Adipocyte (in vitro differentiated cells): ENCODE measurements at regions not wholly inside any gene's neighbourhood (a gene's known extent, or its start where the extent isn't known, plus 50 kb on each side); places are given as distances from the start of the nearest gene placed in this dataset.
"Not testable (repeated sequence)": the region's sequence is repeated elsewhere in the genome, so short reads cannot be mapped to it uniquely, and the experiment has no call there.

Source experiments
- DNase-seq: peaks from one replicate; pipeline ENCODE4 v3.0.0-alpha.2; 2015; ENCODE audit warnings: low read depth
- H3K27me3 ChIP-seq: replicated peaks from 2 replicates; pipeline ENCODE4 v1.7.0; 2013; ENCODE audit warnings: mild to moderate bottlenecking, low read length, moderate library complexity; ENCODE audit not compliant: control insufficient read depth, insufficient read depth
- H3K36me3 ChIP-seq: 2 replicates; pipeline ENCODE4 v1.7.0; 2013; ENCODE audit warnings: low read length, mild to moderate bottlenecking, moderate library complexity; ENCODE audit not compliant: control insufficient read depth, insufficient read depth, severe bottlenecking
- H3K4me1 ChIP-seq: 2 replicates; pipeline ENCODE4 v1.7.0; 2013; ENCODE audit warnings: mild to moderate bottlenecking, low read length, moderate library complexity; ENCODE audit not compliant: control insufficient read depth, insufficient read depth
- H3K4me3 ChIP-seq: 2 replicates; pipeline ENCODE4 v1.7.0; 2013; ENCODE audit warnings: mild to moderate bottlenecking, low read length, moderate library complexity
- H3K9ac ChIP-seq: 2 replicates; pipeline ENCODE4 v1.7.0; 2013; ENCODE audit warnings: mild to moderate bottlenecking, low read length, moderate library complexity
- H3K9me3 ChIP-seq: 2 replicates; pipeline ENCODE4 v1.7.0; 2013; ENCODE audit warnings: mild to moderate bottlenecking, low read length, moderate library complexity; ENCODE audit not compliant: control insufficient read depth

- H3K4me1 ChIP-seq, H3K4me3 ChIP-seq, DNase-seq, H3K9me3 ChIP-seq, H3K9ac ChIP-seq, H3K27me3 ChIP-seq, H3K36me3 ChIP-seq: not testable (repeated sequence)
Observed at GRCh38 chr5:176122361-176122760, 115.9 kb upstream of the SIMC1 start.

GRCh38 chr5:176124120-176124519 lies 114.1 kb upstream of the SIMC1 start:
- DNase-seq, H3K4me1 ChIP-seq, H3K27me3 ChIP-seq, H3K36me3 ChIP-seq, H3K9ac ChIP-seq, H3K9me3 ChIP-seq, H3K4me3 ChIP-seq: not testable (repeated sequence)

- DNase-seq, result no peak
- Histone ChIP-seq H3K27me3 (peaks cover 20% of the 10 kb centered on the region), H3K36me3 (no peaks in the 10 kb centered on the region), H3K9me3 (no peaks in the 10 kb centered on the region), H3K4me1 (no peaks in the 10 kb centered on the region), H3K4me3 (no peak overlapping the region), H3K9ac (no peak overlapping the region)
Observed at GRCh38 chr5:176131771-176132170, 106.5 kb upstream of the SIMC1 start.

DNA sequence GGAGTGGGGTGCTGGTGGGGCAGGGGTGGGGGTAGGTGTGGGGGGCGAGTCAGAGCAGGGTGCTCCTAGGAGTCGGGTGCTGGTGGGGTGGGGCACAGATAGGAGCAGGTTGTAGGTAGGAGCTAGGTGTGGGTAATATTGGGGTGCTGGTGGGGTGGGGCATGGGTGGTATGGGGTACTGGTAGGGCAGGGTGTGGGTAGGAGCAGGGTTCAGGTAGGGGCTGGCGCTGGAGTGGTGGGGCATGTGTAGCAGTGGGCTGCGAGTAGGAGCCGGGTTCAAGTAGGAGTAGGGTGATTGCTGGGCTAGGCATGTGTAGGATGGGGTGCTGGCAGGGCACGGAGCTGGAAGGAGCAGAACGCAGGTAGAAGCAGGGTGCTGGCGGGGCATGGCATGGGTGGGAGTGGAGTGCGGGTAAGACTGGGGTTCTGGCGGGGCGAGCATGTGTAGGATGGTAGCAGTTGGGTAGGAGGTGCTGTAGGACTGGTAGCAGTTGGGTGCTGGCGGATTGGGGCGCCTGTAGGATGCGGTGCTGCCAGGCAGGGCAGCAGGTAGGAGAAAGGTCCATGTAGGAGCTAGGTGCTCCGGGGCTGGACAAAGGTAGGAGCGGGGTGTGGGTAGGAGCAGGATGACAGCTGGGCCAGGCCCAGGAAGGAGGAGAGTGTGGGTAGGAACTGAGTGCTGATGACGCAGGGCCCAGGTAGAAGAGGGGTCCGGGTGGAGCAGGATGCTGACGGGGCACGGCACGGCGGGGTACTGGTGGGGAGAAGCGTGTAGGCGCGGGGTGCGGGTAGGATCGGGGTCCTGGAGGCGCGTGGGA lies 105.5 kb upstream of the SIMC1 start:
- H3K9ac ChIP-seq, result no peak overlapping the region
- no peaks in the 10 kb centered on the region for H3K36me3 ChIP-seq
- H3K4me3 ChIP-seq, result no peak overlapping the region
- peaks cover 20% of the 10 kb centered on the region for H3K27me3 ChIP-seq
- H3K9me3 ChIP-seq, result no peaks in the 10 kb centered on the region
- H3K4me1 ChIP-seq, result no peaks in the 10 kb centered on the region
- no peak for DNase-seq

DNA sequence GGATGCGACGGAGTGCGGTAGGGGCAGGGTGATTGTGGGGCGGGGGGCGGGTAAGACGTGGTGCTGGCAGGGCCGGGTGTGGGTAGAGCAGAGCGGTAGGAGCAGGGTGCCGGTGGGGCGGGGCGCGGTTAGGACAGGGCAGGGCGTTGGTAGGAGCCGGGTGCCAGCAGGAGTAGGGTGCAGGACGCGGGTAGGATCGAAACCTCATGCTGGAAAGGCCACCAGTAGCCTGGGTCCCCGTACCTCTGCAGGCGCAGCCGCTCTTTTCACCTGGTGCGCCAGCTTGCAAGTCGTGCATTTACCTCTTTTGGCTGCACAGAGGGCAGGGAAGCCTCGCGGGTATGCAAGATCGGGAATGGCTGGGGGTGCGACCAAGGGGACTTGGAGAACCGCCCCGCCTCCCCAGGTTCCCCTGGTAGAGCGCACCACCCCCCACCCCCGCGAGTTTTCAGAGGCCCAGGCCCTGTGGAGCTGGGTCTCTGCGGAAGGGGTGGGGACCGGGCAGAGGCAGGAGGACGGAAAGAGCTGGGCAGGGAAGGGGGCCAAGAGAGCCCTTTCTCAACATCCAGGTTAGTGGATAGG lies 104.8 kb upstream of the SIMC1 start:
- no peak for DNase-seq
- no peaks in the 10 kb centered on the region for H3K4me1 ChIP-seq
- H3K36me3 ChIP-seq, result no peaks in the 10 kb centered on the region
- H3K27me3 ChIP-seq, result peaks cover 20% of the 10 kb centered on the region
- H3K4me3 ChIP-seq, result no peak overlapping the region
- H3K9me3 ChIP-seq, result no peaks in the 10 kb centered on the region
- no peak overlapping the region for H3K9ac ChIP-seq

- Histone ChIP-seq H3K27me3 (peaks cover 20% of the 10 kb centered on the region), H3K4me3 (no peak overlapping the region), H3K9me3 (no peaks in the 10 kb centered on the region), H3K9ac (no peak overlapping the region), H3K36me3 (no peaks in the 10 kb centered on the region), H3K4me1 (no peaks in the 10 kb centered on the region)
- no peak for DNase-seq
Observed at GRCh38 chr5:176133877-176134276, 104.3 kb upstream of the SIMC1 start.

GRCh38 chr5:176134529-176135223 lies 103.5 kb upstream of the SIMC1 start:
- Histone ChIP-seq H3K36me3 (no peaks in the 10 kb centered on the region), H3K4me3 (no peak overlapping the region), H3K9me3 (no peaks in the 10 kb centered on the region), H3K4me1 (no peaks in the 10 kb centered on the region), H3K9ac (no peak overlapping the region), H3K27me3 (peaks cover 20% of the 10 kb centered on the region)
- DNase-seq, result no peak

GRCh38 chr5:176140138-176140537 lies 98.1 kb upstream of the SIMC1 start:
- H3K4me1 ChIP-seq, H3K4me3 ChIP-seq, DNase-seq, H3K36me3 ChIP-seq, H3K9ac ChIP-seq: not testable (repeated sequence)
- peaks cover 24% of the 10 kb centered on the region for H3K27me3 ChIP-seq
- H3K9me3 ChIP-seq, result peaks cover 12% of the 10 kb centered on the region

- Histone ChIP-seq H3K4me3 (no peak overlapping the region), H3K9ac (no peak overlapping the region), H3K9me3 (peaks cover 12% of the 10 kb centered on the region), H3K4me1 (no peaks in the 10 kb centered on the region), H3K27me3 (peaks cover 37% of the 10 kb centered on the region), H3K36me3 (no peaks in the 10 kb centered on the region)
- DNase-seq, result no peak
Observed at GRCh38 chr5:176144508-176144907, 93.7 kb upstream of the SIMC1 start.

- H3K4me3 ChIP-seq, H3K9ac ChIP-seq, H3K9me3 ChIP-seq, DNase-seq, H3K36me3 ChIP-seq: not testable (repeated sequence)
- peaks cover 13% of the 10 kb centered on the region for H3K4me1 ChIP-seq
- peaks cover 16% of the 10 kb centered on the region for H3K27me3 ChIP-seq
Observed at GRCh38 chr5:176149948-176150347, 88.3 kb upstream of the SIMC1 start.

DNA sequence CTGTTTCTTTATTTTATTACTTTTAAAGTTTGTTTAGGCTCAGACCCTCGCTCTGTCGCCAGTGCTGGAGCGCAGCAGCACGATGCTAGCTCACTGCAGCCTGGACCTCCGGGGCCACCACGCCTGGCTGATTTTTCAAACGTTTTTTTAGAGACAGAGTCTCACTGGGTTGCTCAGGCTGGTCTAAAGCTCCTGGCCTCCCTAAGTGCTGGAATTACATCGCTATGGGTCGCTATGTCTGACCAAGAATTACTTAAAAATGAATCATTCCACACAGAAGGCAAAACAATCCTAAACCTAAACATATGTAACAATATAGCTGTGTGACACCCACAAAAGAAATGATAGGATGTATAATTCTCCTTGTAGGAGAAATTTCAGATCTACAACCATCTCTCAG lies 86.9 kb upstream of the SIMC1 start:
- Histone ChIP-seq H3K9me3 (no peaks in the 10 kb centered on the region), H3K27me3 (peaks cover 10% of the 10 kb centered on the region), H3K9ac (no peak overlapping the region), H3K36me3 (no peaks in the 10 kb centered on the region), H3K4me1 (peaks cover 18% of the 10 kb centered on the region), H3K4me3 (no peak overlapping the region)
- DNase-seq, result peak; percentile 25
